ENCODE measurements at regions not wholly inside any gene's neighbourhood (a gene's known extent, or its start where the extent isn't known, plus 50 kb on each side); places are given as distances from the start of the nearest gene placed in this dataset.

DNA sequence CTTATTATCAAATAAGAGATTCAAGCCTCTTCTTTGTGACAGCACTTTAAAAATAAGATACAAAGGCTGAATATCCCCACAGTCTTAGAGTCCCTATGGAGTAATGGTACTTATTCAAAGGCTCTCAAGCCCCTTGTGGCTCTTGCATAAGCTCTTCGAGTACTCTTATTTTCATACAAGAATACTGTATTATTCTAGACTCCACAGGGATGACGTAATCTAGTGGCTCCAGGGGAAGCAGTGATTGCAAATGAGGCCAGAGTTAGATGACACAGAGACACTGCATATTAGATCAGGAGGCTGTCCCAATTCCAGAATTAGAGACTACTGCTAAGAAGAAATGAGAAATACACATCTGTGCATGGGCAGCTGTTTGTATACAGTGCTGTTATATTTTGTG lies 1195.9 kb upstream of the MAP3K7 start:
- peaks cover 13% of the 10 kb centered on the region for H3K9me3 Mint-ChIP-seq
- no peaks in the 10 kb centered on the region for H3K27me3 Mint-ChIP-seq (ENCODE audit: low read depth)
- no peaks in the 10 kb centered on the region for H3K4me1 Mint-ChIP-seq (ENCODE audit: low read depth)
- no peak for DNase-seq (ENCODE audit: low spot score)
- no peak overlapping the region for H3K4me3 Mint-ChIP-seq (ENCODE audit: low read depth)
- intact Hi-C loops (cut with micrococcal nuclease) = no loop called here
- H3K27ac Mint-ChIP-seq = no peak overlapping the region
- H3K36me3 Mint-ChIP-seq (ENCODE audit: low read depth) = no peaks in the 10 kb centered on the region

DNA sequence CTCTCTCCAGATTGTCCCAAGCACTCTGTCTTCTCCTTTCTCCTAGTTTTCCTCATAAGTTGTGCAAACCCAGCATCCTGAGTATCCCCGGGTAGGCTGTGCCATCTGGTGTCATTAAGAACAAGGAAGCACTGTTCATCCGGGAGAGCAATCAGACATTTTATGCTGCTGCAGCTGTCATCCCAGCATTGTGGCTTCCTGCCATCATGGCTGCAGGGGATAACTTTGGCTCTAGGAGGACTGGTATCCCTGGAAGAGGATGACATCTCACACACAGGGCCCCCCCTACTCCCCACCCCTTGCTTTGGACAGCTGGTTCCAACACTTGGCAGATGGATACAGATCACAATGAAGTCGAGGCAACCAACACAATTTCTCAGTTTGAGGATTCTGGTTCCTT lies 1195.1 kb upstream of the MAP3K7 start:
- no peak for DNase-seq (ENCODE audit: low spot score)
- Mint-ChIP-seq H3K9me3 (peaks cover 13% of the 10 kb centered on the region), H3K27ac (no peak overlapping the region), H3K27me3 (ENCODE audit: low read depth) (no peaks in the 10 kb centered on the region), H3K4me3 (ENCODE audit: low read depth) (no peak overlapping the region), H3K36me3 (ENCODE audit: low read depth) (no peaks in the 10 kb centered on the region), H3K4me1 (ENCODE audit: low read depth) (no peaks in the 10 kb centered on the region)
- intact Hi-C loops (cut with micrococcal nuclease) = no loop called here

DNA sequence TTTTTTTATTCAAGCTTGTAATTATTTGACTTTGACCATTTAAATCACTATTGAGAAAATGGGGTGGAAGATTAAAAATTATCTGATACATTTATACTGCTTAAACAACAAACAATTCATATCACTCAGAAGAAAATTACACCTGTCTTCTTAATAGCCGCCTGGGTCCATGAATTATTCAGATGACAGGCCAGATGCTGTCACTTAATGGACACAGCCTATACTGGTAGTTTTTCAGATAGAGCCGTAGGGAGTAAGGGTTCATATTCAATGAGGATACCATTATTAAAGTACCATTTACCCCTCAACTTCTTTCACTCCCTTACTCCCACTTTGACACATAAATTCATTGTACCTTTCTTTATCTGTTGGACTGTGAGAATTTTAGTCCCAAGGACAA lies 1193.4 kb upstream of the MAP3K7 start:
- Mint-ChIP-seq H3K9me3 (peaks cover 12% of the 10 kb centered on the region), H3K4me3 (ENCODE audit: low read depth) (no peak overlapping the region), H3K36me3 (ENCODE audit: low read depth) (no peaks in the 10 kb centered on the region), H3K27me3 (ENCODE audit: low read depth) (no peaks in the 10 kb centered on the region), H3K4me1 (ENCODE audit: low read depth) (no peaks in the 10 kb centered on the region), H3K27ac (no peak overlapping the region)
- intact Hi-C loops (cut with micrococcal nuclease) = no loop called here
- DNase-seq (ENCODE audit: low spot score) = no peak

DNA sequence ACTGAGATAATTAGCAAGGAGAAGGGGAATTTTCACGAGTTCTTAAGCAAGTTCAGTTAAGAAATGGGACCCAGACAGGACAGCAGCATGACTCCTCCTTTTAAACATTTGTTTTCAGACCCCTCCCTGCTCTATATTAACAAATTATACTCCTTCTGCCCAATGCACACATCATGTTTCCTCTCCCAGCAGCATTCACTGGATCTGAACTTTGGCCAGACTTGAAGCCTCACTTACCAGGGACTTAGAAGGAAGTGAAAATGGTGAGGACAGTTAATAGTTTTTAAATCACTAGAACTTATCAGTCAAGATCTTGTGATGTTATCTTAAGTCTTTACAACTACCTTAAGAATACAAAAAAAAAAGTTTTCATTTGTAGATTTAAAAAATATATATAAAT lies 1174.7 kb upstream of the MAP3K7 start:
- intact Hi-C loops (cut with micrococcal nuclease) = no loop called here
- Mint-ChIP-seq H3K4me3 (ENCODE audit: low read depth) (no peak overlapping the region), H3K27me3 (ENCODE audit: low read depth) (no peaks in the 10 kb centered on the region), H3K27ac (no peak overlapping the region), H3K36me3 (ENCODE audit: low read depth) (no peaks in the 10 kb centered on the region), H3K9me3 (no peaks in the 10 kb centered on the region), H3K4me1 (ENCODE audit: low read depth) (no peaks in the 10 kb centered on the region)
- DNase-seq (ENCODE audit: low spot score) = no peak

DNA sequence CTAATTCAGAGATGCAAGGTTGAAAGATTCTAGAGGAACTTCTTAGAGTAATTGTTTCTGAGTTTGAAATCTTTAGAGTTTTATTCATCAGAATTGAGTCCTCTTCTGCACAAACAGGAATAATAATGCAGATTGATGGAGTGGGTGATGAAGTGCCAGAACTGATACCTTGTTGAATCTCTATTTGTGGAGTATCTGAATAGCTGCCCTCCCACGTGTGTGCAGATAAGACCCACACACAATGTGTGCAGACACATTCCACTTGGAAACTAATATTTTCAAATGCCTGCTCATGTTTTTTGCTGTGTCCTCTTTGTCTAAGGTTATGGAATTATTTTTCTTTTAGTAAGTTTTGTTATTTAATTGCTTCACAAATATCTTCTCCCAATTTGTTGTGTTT lies 1167.8 kb upstream of the MAP3K7 start:
- Mint-ChIP-seq H3K9me3 (no peaks in the 10 kb centered on the region), H3K4me3 (ENCODE audit: low read depth) (no peak overlapping the region), H3K4me1 (ENCODE audit: low read depth) (no peaks in the 10 kb centered on the region), H3K27ac (no peak overlapping the region), H3K36me3 (ENCODE audit: low read depth) (no peaks in the 10 kb centered on the region), H3K27me3 (ENCODE audit: low read depth) (no peaks in the 10 kb centered on the region)
- intact Hi-C loops (cut with micrococcal nuclease) = no loop called here
- DNase-seq (ENCODE audit: low spot score) = no peak

DNA sequence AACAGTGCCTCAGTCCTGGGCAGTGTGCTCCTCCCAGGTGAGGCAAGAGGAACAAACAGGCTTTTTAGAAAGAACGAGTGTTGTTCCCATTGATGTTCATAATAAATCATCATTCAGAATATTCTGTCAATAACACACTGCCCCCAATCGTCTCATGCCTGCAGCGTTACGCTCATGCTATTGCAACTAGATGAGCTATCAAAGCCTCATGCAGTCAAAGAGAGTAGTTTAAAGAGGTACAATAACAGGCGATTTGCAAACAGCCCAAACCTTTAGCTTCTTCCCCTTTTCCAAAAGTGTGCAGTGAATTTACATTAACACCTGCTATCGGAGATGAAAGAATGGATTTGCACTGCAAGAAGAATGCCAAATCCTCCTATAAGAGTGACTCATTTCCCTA lies 1164.7 kb upstream of the MAP3K7 start:
- DNase-seq (ENCODE audit: low spot score) = no peak
- Mint-ChIP-seq H3K27me3 (ENCODE audit: low read depth) (no peaks in the 10 kb centered on the region), H3K4me1 (ENCODE audit: low read depth) (no peaks in the 10 kb centered on the region), H3K9me3 (no peaks in the 10 kb centered on the region), H3K4me3 (ENCODE audit: low read depth) (no peak overlapping the region), H3K27ac (no peak overlapping the region), H3K36me3 (ENCODE audit: low read depth) (no peaks in the 10 kb centered on the region)
- intact Hi-C loops (cut with micrococcal nuclease) = no loop called here

DNA sequence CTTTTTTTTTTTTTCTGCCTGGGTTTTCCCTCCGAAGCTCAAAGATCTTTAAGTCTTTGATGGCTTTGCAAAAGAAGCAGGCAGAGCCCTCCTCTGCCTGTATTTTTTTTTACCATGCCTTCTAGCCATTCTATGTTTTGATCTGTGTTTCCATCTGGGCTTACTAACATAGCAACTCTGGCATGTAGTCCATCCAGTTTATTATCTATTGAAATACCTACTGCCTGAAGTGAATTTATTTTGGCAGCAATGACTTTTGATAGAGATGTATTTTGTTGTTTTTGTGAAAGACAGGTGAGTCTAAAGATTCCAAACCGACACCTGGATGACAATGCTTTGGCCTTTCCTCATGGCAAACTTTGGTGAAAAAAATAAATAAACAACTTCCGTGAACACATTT lies 1157.7 kb upstream of the MAP3K7 start:
- DNase-seq (ENCODE audit: low spot score) = no peak
- no peak overlapping the region for H3K4me3 Mint-ChIP-seq (ENCODE audit: low read depth)
- peaks cover 5% of the 10 kb centered on the region for H3K9me3 Mint-ChIP-seq
- H3K4me1 Mint-ChIP-seq (ENCODE audit: low read depth) = no peaks in the 10 kb centered on the region
- H3K27me3 Mint-ChIP-seq (ENCODE audit: low read depth) = no peaks in the 10 kb centered on the region
- intact Hi-C loops (cut with micrococcal nuclease) = no loop called here
- H3K36me3 Mint-ChIP-seq (ENCODE audit: low read depth) = no peaks in the 10 kb centered on the region
- no peak overlapping the region for H3K27ac Mint-ChIP-seq

DNA sequence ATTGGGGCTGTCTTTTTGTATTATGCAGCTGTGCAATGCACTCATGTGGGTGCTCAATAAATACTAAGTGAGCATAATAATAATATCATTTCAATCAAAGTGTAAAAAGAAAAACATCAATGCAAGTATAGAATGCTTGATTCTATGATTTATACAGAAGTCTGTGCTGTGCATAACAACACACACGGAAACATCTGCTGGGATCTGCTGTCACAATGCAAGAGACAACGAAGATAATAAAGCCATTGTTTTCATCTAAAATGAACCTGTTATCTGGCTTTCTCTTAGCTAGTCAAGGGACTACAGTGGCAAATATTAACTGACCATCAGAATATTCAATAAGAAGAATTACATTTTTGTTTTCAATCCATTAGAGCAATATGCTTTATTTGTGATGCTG lies 1156.9 kb upstream of the MAP3K7 start:
- Mint-ChIP-seq H3K36me3 (ENCODE audit: low read depth) (no peaks in the 10 kb centered on the region), H3K4me1 (ENCODE audit: low read depth) (no peaks in the 10 kb centered on the region), H3K4me3 (ENCODE audit: low read depth) (no peak overlapping the region), H3K27ac (no peak overlapping the region), H3K9me3 (peaks cover 5% of the 10 kb centered on the region), H3K27me3 (ENCODE audit: low read depth) (no peaks in the 10 kb centered on the region)
- intact Hi-C loops (cut with micrococcal nuclease) = no loop called here
- no peak for DNase-seq (ENCODE audit: low spot score)

DNA sequence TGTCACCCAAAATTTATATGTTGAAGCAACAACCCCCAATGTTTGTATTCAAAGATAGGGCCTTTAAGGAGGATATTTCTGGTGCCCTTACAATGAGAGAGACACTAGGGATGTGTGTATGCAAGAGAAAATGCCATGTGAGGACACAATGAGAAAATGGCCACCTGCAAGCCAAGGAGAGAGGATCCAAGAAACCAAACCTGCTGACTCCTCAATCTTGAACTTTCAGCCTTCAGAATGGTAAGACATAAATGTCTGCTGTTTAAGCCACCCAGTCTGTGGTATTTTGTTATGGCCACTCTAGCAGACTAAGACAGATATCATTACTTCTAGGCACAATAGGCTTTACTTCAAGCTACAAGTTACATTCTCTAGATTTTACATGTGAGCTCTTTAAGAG lies 1145.1 kb upstream of the MAP3K7 start:
- H3K4me1 Mint-ChIP-seq (ENCODE audit: low read depth) = no peaks in the 10 kb centered on the region
- H3K27me3 Mint-ChIP-seq (ENCODE audit: low read depth) = no peaks in the 10 kb centered on the region
- intact Hi-C loops (cut with micrococcal nuclease) = no loop called here
- H3K27ac Mint-ChIP-seq = no peak overlapping the region
- no peak overlapping the region for H3K4me3 Mint-ChIP-seq (ENCODE audit: low read depth)
- peaks cover 22% of the 10 kb centered on the region for H3K9me3 Mint-ChIP-seq
- no peak for DNase-seq (ENCODE audit: low spot score)
- no peaks in the 10 kb centered on the region for H3K36me3 Mint-ChIP-seq (ENCODE audit: low read depth)

DNA sequence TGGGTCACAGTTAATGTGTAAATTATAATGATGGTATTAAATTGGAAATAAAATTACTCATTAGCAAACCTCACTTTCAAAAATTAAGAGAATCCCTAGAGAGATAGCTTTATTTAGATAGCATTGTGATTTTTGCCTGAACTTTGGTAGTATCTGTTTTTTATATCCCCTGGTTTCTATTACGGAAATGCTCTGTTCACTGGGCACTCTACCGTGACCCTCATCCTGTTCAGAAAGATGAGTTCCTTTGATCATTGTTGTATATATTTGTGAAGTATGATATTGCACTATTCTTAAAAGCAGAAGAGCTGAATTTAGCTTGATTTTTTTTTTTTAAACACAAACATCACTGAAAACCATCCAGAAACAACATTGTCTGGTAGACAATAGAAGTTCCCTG lies 1143.8 kb upstream of the MAP3K7 start:
- H3K27ac Mint-ChIP-seq = no peak overlapping the region
- no peaks in the 10 kb centered on the region for H3K27me3 Mint-ChIP-seq (ENCODE audit: low read depth)
- no peaks in the 10 kb centered on the region for H3K4me1 Mint-ChIP-seq (ENCODE audit: low read depth)
- no peak overlapping the region for H3K4me3 Mint-ChIP-seq (ENCODE audit: low read depth)
- H3K9me3 Mint-ChIP-seq = peaks cover 17% of the 10 kb centered on the region
- DNase-seq (ENCODE audit: low spot score) = no peak
- intact Hi-C loops (cut with micrococcal nuclease) = no loop called here
- no peaks in the 10 kb centered on the region for H3K36me3 Mint-ChIP-seq (ENCODE audit: low read depth)

DNA sequence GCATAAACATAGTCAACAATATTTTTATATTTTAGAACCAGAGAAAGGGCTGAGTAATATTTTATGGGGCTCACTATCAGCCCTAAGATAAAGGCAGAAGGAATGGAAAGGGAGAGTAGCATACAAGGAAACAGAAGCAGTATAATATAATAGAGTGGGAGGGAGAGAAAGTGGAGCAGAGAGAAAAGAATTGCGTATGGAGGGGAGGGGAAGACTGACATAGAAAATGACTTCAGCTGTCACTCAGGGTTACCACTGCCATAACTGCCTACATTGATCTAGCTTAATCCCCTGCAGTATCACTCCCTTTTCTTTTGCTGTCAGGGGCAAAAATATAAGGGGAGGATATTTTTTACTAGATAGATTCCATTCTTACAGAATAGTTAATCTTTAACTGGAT lies 1133.5 kb upstream of the MAP3K7 start:
- Mint-ChIP-seq H3K36me3 (ENCODE audit: low read depth) (no peaks in the 10 kb centered on the region), H3K4me1 (ENCODE audit: low read depth) (no peaks in the 10 kb centered on the region), H3K9me3 (no peaks in the 10 kb centered on the region), H3K27ac (no peak overlapping the region), H3K27me3 (ENCODE audit: low read depth) (no peaks in the 10 kb centered on the region), H3K4me3 (ENCODE audit: low read depth) (no peak overlapping the region)
- intact Hi-C loops (cut with micrococcal nuclease) = no loop called here
- no peak for DNase-seq (ENCODE audit: low spot score)

DNA sequence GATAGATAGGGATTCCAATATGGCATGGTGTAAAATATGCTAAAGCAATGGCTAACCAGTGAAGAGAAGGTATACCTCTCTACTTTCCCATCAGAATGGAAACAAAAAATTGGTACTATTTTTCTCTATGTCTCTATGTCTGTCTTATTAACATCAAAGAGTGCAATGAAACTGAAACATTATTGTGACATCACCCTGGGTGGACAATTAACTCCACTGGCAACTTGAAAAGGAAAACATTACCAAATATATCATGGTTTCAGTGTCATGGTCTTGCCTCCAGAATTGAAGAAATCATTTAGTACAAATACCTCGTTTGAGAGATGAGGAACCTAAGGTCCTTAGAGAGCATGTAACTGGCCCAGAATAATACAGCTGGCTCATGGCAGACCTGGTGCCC lies 1132.5 kb upstream of the MAP3K7 start:
- no peak overlapping the region for H3K4me3 Mint-ChIP-seq (ENCODE audit: low read depth)
- DNase-seq (ENCODE audit: low spot score) = no peak
- H3K27me3 Mint-ChIP-seq (ENCODE audit: low read depth) = no peaks in the 10 kb centered on the region
- H3K36me3 Mint-ChIP-seq (ENCODE audit: low read depth) = no peaks in the 10 kb centered on the region
- no peaks in the 10 kb centered on the region for H3K9me3 Mint-ChIP-seq
- intact Hi-C loops (cut with micrococcal nuclease) = no loop called here
- H3K4me1 Mint-ChIP-seq (ENCODE audit: low read depth) = no peaks in the 10 kb centered on the region
- no peak overlapping the region for H3K27ac Mint-ChIP-seq

DNA sequence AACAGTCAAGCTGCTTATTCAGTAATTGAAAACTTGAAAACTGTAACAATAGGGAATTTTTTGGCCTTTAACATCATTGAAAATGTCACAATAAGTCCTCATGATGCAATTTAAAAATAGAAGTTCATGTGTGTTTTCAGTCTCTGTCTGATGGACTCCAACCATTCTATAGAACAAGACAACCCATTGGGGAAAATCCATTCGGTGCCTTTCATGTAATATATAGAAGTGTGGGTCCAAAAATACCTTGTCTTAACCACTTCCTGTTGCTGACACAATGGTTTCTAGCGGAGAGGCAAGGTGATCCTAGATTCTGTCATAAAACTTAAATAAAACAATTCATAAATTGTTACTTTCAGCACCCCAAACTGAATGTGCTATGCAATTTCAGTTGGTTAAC lies 1131.3 kb upstream of the MAP3K7 start:
- DNase-seq (ENCODE audit: low spot score) = no peak
- H3K36me3 Mint-ChIP-seq (ENCODE audit: low read depth) = no peaks in the 10 kb centered on the region
- no peak overlapping the region for H3K27ac Mint-ChIP-seq
- no peak overlapping the region for H3K4me3 Mint-ChIP-seq (ENCODE audit: low read depth)
- intact Hi-C loops (cut with micrococcal nuclease) = no loop called here
- H3K27me3 Mint-ChIP-seq (ENCODE audit: low read depth) = no peaks in the 10 kb centered on the region
- H3K4me1 Mint-ChIP-seq (ENCODE audit: low read depth) = no peaks in the 10 kb centered on the region
- no peaks in the 10 kb centered on the region for H3K9me3 Mint-ChIP-seq

DNA sequence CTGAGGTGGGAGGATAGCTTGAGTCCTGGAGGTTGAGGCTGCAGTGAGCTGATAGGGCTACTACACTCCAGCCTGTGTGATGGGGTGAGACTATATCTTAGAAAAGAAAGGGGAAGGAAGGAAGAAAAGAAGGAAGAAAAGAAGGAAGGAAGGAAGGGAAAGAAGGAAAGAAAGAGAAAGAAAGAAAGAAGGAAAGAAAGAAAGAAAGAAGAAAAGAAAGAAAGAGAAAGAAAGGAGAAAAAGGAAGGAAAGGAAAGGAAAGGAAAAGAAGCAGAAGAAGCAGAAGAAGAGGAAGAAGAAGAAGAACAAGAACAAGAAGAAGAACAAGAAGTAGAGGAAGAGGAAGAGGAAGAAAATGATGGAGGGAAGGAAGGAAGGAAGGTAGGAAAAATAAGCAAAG lies 1130.2 kb upstream of the MAP3K7 start:
- DNase-seq (ENCODE audit: low spot score) = no peak
- H3K27me3 Mint-ChIP-seq (ENCODE audit: low read depth) = no peaks in the 10 kb centered on the region
- no peaks in the 10 kb centered on the region for H3K9me3 Mint-ChIP-seq
- H3K4me1 Mint-ChIP-seq (ENCODE audit: low read depth) = no peaks in the 10 kb centered on the region
- no peak overlapping the region for H3K27ac Mint-ChIP-seq
- intact Hi-C loops (cut with micrococcal nuclease) = no loop called here
- no peak overlapping the region for H3K4me3 Mint-ChIP-seq (ENCODE audit: low read depth)
- H3K36me3 Mint-ChIP-seq (ENCODE audit: low read depth) = no peaks in the 10 kb centered on the region

Measured in activated T-helper 2 cell treated with anti-CD3 and anti-CD28 coated beads, Interferon-gamma antibody, Interleukin-2, Interleukin-4, amounts not matched to agents 10 μg/mL and 5 μg/mL and 100 μg/mL, durations not matched to agents 14 hours and 24 hours and 36 hours (primary cell).